Activated T-cell treated with anti-CD3 and anti-CD28 coated beads, Interleukin-2, amount 50 U/mL, for 72 hours (primary cell): ENCODE measurements at regions not wholly inside any gene's neighbourhood (a gene's known extent, or its start where the extent isn't known, plus 50 kb on each side); places are given as distances from the start of the nearest gene placed in this dataset.

Experiments
- ATAC-seq, 2 donors: fragments of 150-1000 bp; cut with Tn5 transposase; replicated peaks in 1 of 2; 2 replicates each; pipeline ENCODE4 v1.10.0; 2021; ENCODE audit warnings: moderate library complexity in 2 of 2, mild to moderate bottlenecking in 1 of 2
- DNase-seq, 2 donors: peaks; one replicate each; pipeline ENCODE4 v3.0.0; 2021 to 2022; ENCODE audit warnings: mixed read lengths in 1 of 2
- H3K27ac Mint-ChIP-seq: one replicate; pipeline ENCODE4 v1.8.0; 2022; ENCODE audit warnings: mild to moderate bottlenecking, moderate library complexity, mixed read lengths
- H3K27me3 Mint-ChIP-seq: one replicate; pipeline ENCODE4 v1.8.0; 2022; ENCODE audit warnings: low read depth, mixed read lengths
- H3K36me3 Mint-ChIP-seq, 2 donors: one replicate each; pipeline ENCODE4 v1.8.0; 2022; ENCODE audit warnings: mixed read lengths in 2 of 2, mild to moderate bottlenecking in 1 of 2; ENCODE audit not compliant: insufficient read depth in 2 of 2
- H3K4me1 Mint-ChIP-seq: one replicate; pipeline ENCODE4 v1.8.0; 2022; ENCODE audit warnings: low read depth, mixed read lengths
- H3K4me3 Mint-ChIP-seq, 2 donors: one replicate each; pipeline ENCODE4 v1.8.0; 2022; ENCODE audit warnings: mild to moderate bottlenecking in 2 of 2, mixed read lengths in 2 of 2, moderate library complexity in 2 of 2
- H3K9me3 Mint-ChIP-seq, 2 donors: one replicate each; pipeline ENCODE4 v1.8.0; 2022; ENCODE audit warnings: mixed read lengths in 2 of 2

DNA sequence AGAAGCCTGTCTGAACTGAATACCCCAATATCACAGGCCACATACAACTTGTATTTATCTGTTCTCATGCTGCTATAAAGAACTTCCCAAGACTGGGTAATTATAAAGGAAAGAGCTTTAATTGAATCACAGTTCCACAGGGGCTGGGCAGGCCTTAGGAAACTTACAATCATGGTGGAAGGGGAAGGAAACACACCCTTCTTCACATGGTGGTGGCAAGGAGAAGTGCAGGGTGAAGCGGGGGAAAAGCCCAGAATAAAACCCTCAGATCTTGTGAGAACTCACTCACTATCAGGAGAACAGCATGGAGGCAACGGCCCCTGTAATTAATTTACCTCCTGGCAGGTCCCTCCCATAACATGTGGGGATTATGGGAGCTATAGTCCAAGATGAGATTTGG lies 50.3 kb upstream of the FNDC1 start:
- no peak for DNase-seq
- Mint-ChIP-seq H3K4me1 (no peaks in the 10 kb centered on the region), H3K4me3 (no peak overlapping the region), H3K27ac (no peak overlapping the region), H3K27me3 (no peaks in the 10 kb centered on the region), H3K36me3 (no peaks in the 10 kb centered on the region), H3K9me3 (peaks cover 0 to 3% of the 10 kb centered on the region in 2 donors)
- no peak for ATAC-seq

DNA sequence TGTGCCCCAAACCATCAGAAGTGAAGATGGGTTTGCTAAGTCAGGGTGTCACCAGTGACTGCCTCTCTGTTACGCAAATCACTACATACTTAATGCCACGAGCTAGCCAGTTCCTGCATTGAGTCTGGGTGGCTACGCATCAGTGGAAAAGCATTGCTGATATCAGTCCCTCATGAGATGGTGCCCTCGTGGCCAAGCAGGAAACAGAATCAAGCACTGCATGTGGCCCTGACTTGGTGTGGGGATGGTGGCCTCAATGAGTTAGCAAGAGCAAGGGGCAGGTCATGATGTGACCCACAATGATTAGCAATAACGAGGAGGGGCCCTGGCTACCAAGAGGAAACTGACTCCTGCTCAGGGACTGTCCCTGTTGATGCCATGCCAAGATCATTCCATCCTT lies 51.6 kb upstream of the FNDC1 start:
- Mint-ChIP-seq H3K27me3 (no peaks in the 10 kb centered on the region), H3K4me1 (no peaks in the 10 kb centered on the region), H3K4me3 (no peak overlapping the region), H3K36me3 (no peaks in the 10 kb centered on the region), H3K9me3 (peaks cover 0 to 3% of the 10 kb centered on the region in 2 donors), H3K27ac (no peak overlapping the region)
- DNase-seq: no peak
- no peak for ATAC-seq

DNA sequence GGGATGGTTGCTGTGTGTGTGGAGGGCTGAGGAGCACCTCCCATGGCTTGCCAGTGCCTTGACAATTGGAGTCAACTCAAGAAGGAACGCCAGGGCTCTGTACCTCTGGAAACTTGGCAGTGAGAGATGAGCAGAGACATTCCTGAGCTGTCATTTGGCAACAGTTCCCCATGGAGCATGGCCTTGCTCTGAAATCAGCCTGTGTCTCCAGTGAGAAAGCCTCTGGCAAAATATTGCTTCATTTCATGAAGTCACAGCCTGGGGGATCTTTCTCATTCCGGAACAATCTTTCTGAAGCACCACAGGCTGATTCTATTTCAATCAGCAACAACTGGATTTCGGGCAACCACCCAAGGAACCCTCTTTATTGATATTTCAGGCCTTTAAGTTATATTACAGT lies 52.2 kb upstream of the FNDC1 start:
- Mint-ChIP-seq H3K27ac (no peak overlapping the region), H3K9me3 (peaks cover 0 to 3% of the 10 kb centered on the region in 2 donors), H3K4me3 (no peak overlapping the region), H3K36me3 (no peaks in the 10 kb centered on the region), H3K4me1 (no peaks in the 10 kb centered on the region), H3K27me3 (no peaks in the 10 kb centered on the region)
- DNase-seq (no peak), ATAC-seq (no peak)

DNA sequence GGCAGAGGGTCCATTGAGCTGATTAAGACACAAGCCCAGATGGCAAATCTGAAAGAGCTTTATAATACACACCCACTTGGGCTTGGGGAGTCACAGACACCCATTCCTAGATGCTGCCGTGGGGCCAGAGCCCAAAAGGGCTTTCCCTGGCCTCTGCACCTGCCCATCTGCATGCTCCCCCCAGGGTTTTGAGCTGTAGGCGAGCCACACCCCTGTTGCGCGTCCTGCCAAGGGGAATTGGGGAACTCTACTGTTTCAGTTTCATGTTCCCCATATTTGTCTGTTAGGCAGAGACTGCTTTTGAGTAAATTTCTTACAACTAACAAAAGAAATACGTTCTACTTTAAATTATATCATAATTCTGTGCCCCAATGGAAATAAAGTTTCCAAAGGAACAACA lies 52.9 kb upstream of the FNDC1 start:
- Mint-ChIP-seq H3K36me3 (no peaks in the 10 kb centered on the region), H3K4me1 (no peaks in the 10 kb centered on the region), H3K9me3 (peaks cover 0 to 3% of the 10 kb centered on the region in 2 donors), H3K27ac (no peak overlapping the region), H3K4me3 (no peak overlapping the region), H3K27me3 (no peaks in the 10 kb centered on the region)
- ATAC-seq: no peak
- no peak for DNase-seq

DNA sequence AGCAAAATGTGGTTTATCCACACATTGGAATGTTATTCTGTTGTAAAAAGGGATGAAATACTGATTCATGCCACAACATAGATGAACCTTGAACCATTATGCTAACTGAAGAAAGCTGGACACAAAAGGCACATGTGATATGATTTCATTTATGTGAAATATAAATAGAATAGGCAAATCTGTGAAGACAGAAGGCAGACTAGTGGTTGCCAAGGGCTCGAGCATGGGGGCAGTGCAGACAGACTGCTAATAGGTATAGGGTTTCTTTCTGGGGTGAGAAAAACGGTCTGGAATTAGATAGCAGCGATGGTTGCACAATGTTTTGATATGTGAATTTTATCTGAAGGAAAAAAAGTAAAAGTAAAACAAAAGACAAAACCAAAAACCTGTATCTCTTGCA lies 54.6 kb upstream of the FNDC1 start:
- Mint-ChIP-seq H3K27ac (no peak overlapping the region), H3K36me3 (no peaks in the 10 kb centered on the region), H3K9me3 (no peaks in the 10 kb centered on the region), H3K4me3 (no peak overlapping the region), H3K4me1 (peaks cover 13% of the 10 kb centered on the region), H3K27me3 (no peaks in the 10 kb centered on the region)
- ATAC-seq (no peak), DNase-seq (no peak)

DNA sequence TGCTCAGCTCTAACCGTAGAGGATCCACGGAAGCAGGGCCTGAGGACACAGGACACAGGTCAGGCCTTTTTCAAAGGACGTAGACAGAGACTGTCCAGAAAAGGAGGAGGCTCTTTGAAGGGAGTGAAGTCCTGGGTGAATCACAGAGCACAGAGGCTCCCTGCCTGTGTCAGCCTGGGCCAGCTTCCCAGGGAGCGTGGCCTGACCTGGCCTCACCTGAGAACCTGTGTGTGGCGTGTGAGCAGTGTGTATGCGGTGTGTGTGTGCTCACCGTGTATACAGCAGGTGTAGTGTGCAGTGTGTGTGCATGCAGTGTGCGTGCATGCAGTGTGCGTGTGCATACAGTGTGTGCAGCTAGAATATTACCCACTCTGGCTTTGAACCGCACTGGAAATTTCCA lies 56.0 kb upstream of the FNDC1 start:
- no peaks in the 10 kb centered on the region for H3K36me3 Mint-ChIP-seq
- no peaks in the 10 kb centered on the region for H3K27me3 Mint-ChIP-seq
- H3K4me3 Mint-ChIP-seq: no peak overlapping the region
- no peaks in the 10 kb centered on the region for H3K9me3 Mint-ChIP-seq
- no peak for DNase-seq
- no peak for ATAC-seq
- H3K27ac Mint-ChIP-seq: no peak overlapping the region
- H3K4me1 Mint-ChIP-seq: peaks cover 24% of the 10 kb centered on the region

DNA sequence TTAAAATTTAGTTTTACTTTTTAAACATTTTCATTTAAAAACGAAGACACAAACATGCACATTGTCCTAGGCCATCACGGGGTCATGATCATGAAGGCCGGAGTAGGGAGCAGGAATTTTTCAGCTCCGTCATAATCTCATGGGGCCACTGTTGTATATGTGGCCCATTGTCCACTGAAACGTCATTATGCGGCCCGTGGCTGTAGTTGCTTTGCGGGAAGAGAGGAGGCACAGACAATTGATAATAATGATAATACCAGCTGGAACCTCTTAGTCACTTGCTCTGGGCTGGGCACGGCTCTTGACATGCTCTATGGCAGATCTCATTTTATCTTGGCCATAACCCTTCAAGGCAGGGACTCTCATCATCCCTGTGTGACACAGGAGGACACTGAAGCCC lies 56.5 kb upstream of the FNDC1 start:
- no peak overlapping the region for H3K4me3 Mint-ChIP-seq
- DNase-seq: no peak
- H3K27ac Mint-ChIP-seq: no peak overlapping the region
- H3K36me3 Mint-ChIP-seq: no peaks in the 10 kb centered on the region
- H3K9me3 Mint-ChIP-seq: no peaks in the 10 kb centered on the region
- H3K27me3 Mint-ChIP-seq: no peaks in the 10 kb centered on the region
- H3K4me1 Mint-ChIP-seq: peaks cover 29% of the 10 kb centered on the region
- no peak for ATAC-seq

DNA sequence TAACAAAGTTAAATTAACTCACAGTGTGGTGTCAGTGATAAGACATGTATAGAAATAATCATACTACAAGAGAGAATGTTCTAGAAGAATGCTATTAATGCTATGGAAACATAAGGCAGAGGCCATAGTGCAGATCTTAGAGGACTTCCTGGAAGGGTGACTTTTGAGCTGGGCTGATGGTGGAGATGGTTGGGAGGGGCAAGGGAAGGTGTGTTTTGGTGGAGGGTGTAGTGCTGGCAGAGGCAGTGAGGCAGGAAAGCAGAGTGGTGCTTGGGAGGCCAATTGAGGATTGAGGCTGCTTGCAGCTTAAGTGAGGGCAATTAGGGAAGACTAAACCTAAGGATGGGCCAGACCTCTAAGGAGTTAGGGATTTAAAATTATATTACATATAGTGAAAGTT lies 58.5 kb upstream of the FNDC1 start:
- Mint-ChIP-seq H3K4me3 (no peak overlapping the region), H3K27me3 (no peaks in the 10 kb centered on the region), H3K27ac (no peak overlapping the region), H3K4me1 (peaks cover 48% of the 10 kb centered on the region), H3K9me3 (no peaks in the 10 kb centered on the region), H3K36me3 (no peaks in the 10 kb centered on the region)
- ATAC-seq: no peak
- DNase-seq: no peak

DNA sequence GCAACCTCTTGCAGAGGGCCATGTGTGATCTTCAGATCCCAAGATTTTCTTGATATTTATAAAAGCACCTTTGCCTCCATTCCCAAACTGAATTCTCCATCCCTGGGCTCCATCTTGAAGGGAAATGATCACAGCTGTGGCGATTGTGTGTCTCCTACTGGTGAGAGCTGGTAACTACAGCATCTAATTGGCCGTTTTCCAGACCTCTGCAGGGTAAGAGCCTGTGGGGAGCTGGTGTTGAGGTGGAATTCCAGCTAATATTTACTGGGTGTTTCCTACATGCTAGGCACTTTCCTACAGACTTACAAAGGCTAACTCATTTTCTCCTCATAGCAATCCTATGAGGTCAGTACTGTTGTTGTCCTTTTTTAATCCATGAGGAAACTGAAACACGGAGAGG lies 59.2 kb upstream of the FNDC1 start:
- no peaks in the 10 kb centered on the region for H3K36me3 Mint-ChIP-seq
- no peak overlapping the region for H3K4me3 Mint-ChIP-seq
- no peaks in the 10 kb centered on the region for H3K27me3 Mint-ChIP-seq
- H3K27ac Mint-ChIP-seq: peak overlapping the region; percentile 22
- H3K4me1 Mint-ChIP-seq: peaks cover 52% of the 10 kb centered on the region
- ATAC-seq (no peak), DNase-seq (peak in 1 of 2 donors; percentile 55)
- H3K9me3 Mint-ChIP-seq: no peaks in the 10 kb centered on the region

DNA sequence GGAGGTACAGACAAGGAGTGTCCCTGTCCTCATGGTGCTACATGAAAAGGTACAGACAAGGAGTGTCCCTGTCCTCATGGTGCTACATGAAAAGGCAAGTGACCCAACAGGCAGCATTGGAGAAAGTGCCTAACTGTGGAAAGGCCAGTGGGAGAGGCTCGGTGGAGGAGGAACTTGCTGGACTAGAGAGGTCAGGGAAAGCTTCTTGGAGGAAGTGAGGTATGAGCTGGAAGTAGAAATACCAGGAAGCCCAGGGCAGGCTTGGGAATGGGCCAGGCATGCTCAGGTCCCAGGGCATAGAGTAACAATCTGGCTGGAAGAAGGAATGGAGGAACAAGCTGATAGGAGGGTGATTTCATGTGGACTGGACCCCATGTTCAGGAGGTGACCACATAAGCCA lies 59.8 kb upstream of the FNDC1 start:
- Mint-ChIP-seq H3K4me3 (no peak overlapping the region), H3K27me3 (no peaks in the 10 kb centered on the region), H3K4me1 (peaks cover 58% of the 10 kb centered on the region), H3K36me3 (no peaks in the 10 kb centered on the region), H3K9me3 (no peaks in the 10 kb centered on the region), H3K27ac (no peak overlapping the region)
- DNase-seq: no peak
- no peak for ATAC-seq

DNA sequence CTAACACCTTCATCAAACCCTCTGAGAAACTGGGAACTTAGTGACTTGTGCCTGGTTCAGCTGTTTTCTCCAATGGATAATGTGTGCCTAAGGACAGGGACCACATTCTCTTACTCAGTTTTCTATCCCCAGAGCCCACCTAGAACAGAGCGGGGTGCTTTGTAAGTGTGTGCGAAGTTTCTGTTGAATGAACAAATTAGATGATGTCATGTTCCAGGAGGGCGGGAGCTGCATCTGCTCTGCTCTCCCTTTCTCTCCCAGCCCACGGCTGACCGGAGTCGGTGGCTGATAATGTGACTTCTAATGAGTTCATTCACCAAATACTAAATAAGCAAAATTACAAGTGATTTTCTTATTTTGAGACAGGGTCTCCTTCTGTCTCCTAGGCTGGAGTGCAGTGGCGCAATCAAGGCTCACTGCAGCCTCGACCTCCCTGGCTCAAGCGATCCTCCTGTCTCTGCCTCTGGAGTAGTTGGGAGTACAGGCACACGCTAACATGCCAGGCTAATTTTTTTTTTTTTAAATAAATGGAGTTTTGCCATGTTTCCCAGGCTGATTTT lies 60.7 kb upstream of the FNDC1 start:
- ATAC-seq (no peak), DNase-seq (no peak)
- H3K27ac Mint-ChIP-seq: peak overlapping the region; percentile 77
- H3K36me3 Mint-ChIP-seq: no peaks in the 10 kb centered on the region
- no peaks in the 10 kb centered on the region for H3K9me3 Mint-ChIP-seq
- peak overlapping the region; percentile 77 to 82 for H3K4me3 Mint-ChIP-seq
- peaks cover 67% of the 10 kb centered on the region for H3K4me1 Mint-ChIP-seq
- no peaks in the 10 kb centered on the region for H3K27me3 Mint-ChIP-seq

DNA sequence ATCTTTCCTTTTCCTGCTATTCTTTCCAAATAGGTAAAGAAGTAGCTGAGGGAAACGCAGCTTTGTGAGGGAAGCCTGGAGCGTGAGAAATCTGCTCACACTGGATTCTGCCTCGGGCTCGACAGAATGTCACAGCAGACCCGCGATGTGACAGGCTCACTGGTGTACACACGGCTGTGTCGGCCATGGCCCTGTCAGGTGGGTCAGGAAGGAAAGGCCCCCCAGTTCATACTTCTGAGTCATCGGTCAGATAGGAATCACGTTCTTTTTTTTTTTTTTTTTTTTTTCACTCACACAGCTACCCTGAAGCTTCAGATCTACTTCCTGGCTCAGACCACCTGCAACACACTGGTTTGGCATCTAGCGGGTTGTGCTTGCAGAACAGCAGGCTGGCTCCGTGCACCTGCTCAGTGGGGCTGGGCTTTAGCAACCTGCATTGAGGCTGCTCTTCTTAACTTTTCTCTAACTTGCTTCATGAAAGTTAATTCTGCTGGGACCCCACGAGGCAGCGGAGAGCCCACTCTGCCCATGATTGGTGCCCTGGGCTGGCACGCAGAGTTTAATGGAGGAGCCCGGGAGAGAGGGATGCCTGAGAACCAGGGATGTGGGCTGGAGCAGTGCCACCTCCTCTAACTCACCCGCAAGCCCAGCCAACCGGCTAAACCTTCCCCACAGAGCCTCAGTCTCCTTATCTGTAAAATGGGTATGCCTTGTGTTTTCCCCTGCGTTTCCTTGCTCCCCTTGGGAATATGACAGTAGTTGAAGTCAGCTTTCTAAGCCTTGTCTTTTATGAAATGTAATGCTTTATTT lies 61.5 kb upstream of the FNDC1 start:
- ATAC-seq (peak; percentile 63 to 65), DNase-seq (peak; percentile 53 to 71)
- H3K36me3 Mint-ChIP-seq: no peaks in the 10 kb centered on the region
- no peaks in the 10 kb centered on the region for H3K27me3 Mint-ChIP-seq
- peak overlapping the region; percentile 77 to 82 for H3K4me3 Mint-ChIP-seq
- H3K9me3 Mint-ChIP-seq: no peaks in the 10 kb centered on the region
- H3K27ac Mint-ChIP-seq: peak overlapping the region; percentile 77
- peaks cover 76% of the 10 kb centered on the region for H3K4me1 Mint-ChIP-seq

DNA sequence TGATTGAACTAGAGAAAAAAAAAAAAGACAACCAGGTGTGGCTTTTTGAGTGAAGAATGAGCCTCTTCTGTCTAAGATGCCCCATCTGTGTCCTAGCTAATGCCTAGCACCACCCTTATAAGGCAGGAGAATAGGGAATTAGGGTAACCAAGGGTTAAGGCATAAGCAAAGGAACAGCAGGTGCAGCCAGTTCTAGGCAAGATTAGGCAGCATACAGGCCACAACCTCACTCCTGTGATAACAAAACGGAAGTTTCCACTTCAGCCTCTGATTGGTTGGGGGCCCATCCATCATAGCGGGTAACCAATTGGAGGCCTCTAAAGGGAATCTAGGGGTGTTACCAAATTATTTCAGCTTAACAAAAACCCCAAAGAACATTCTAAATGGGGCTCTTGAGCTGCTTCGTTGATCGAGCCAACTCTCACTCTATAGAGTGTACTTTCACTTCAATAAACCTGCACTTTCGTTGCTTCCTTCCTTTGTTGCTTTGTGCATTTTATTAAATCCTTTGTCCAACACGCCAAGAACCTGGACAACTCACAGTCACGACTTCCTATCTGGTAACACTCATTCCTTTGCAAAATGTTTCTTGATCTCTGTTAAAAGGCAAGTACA lies 61.9 kb upstream of the TAGAP start:
- H3K36me3 Mint-ChIP-seq: no peaks in the 10 kb centered on the region
- H3K9me3 Mint-ChIP-seq: no peaks in the 10 kb centered on the region
- H3K27ac Mint-ChIP-seq: peak overlapping the region; percentile 77
- H3K4me1 Mint-ChIP-seq: peaks cover 85% of the 10 kb centered on the region
- no peaks in the 10 kb centered on the region for H3K27me3 Mint-ChIP-seq
- peak; percentile 92 for DNase-seq
- H3K4me3 Mint-ChIP-seq: peak overlapping the region; percentile 77 to 82
- peak; percentile 82 for ATAC-seq
